Adrenal gland (tissue), 5 donors: ENCODE measurements at regions not wholly inside any gene's neighbourhood (a gene's known extent, or its start where the extent isn't known, plus 50 kb on each side); places are given as distances from the start of the nearest gene placed in this dataset.

Experiments
- CTCF ChIP-seq, 6 experiments: fragments of 450-650 bp in 4 of 6; fragments of 200-600 bp in 2 of 6; sonication (generic) in 1 of 6; IDR thresholded peaks; 1 replicate in 5 of 6; 2 replicates in 1 of 6; pipeline versions ENCODE4 v1.5.1 to v1.8.0; 2016 to 2021; ENCODE audit warnings: antibody characterized with exemption in 6 of 6, mild to moderate bottlenecking in 2 of 6, moderate library complexity in 1 of 6
- POLR2A ChIP-seq, 2 donors: fragments of 450-650 bp; IDR thresholded peaks; one replicate each; pipeline ENCODE4 v1.6.1; 2017; ENCODE audit warnings: antibody characterized with exemption in 2 of 2, mild to moderate bottlenecking in 2 of 2, moderate library complexity in 1 of 2
- donor health status: DM: no; HTN: no; CAD: no.

- no peak for TF ChIP-seq POLR2A (IDR thresholded peaks at IDR 0.05)
- TF ChIP-seq CTCF (IDR thresholded peaks at IDR 0.05) = no peak
Measured at GRCh38 chr7:67573639-67574038, 577.0 kb downstream of the TYW1 start.
